ENCODE measurements at regions not wholly inside any gene's neighbourhood (a gene's known extent, or its start where the extent isn't known, plus 50 kb on each side); places are given as distances from the start of the nearest gene placed in this dataset.

DNA sequence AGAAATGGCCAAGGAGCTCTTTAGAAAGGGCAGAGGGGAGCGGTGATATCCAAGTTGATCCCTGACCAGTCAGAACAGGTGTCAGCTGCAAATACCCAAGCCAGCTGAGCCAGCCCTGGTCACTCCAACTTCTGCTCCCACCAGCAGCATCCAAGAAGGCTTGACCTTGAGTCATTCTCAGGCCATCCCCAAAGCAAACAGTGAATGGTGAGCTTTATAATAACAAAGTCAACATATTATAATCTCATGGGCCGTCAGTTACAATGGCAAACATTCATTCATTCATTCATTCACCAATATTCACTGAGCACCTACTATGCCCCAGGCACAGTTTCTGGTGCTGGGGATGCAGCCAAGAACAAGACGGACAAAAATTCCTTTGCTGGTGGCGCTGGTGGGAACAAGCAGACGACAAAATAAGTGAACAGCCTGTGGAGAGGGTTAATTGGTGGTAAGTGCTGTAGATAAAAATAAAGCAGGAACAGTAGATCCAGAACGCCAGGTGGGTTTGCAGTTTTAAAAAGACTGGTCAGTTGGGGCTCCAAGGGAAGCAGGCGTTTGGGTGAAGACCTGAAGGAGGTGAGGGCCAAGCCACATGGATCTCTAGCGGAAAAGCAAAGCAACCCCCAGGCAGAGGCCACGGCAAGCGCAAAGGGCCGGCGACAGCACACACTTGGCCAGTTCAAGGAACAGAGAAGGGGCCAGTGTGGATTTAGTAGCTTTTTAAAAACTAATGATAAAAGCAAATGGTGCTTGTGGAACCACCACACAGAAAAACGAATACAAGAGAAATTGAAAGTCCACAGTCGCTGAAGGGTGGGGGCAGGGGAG lies 131.8 kb upstream of the PTPN1 start:
- no peak overlapping the region for H3K4me3 ChIP-seq (ENCODE audit: low read depth, poor library complexity, severe bottlenecking)
- intact Hi-C loops (cut with DNase I; ENCODE audit: low total_unique reads) = no loop called here
- TF ChIP-seq, protein P1, sequence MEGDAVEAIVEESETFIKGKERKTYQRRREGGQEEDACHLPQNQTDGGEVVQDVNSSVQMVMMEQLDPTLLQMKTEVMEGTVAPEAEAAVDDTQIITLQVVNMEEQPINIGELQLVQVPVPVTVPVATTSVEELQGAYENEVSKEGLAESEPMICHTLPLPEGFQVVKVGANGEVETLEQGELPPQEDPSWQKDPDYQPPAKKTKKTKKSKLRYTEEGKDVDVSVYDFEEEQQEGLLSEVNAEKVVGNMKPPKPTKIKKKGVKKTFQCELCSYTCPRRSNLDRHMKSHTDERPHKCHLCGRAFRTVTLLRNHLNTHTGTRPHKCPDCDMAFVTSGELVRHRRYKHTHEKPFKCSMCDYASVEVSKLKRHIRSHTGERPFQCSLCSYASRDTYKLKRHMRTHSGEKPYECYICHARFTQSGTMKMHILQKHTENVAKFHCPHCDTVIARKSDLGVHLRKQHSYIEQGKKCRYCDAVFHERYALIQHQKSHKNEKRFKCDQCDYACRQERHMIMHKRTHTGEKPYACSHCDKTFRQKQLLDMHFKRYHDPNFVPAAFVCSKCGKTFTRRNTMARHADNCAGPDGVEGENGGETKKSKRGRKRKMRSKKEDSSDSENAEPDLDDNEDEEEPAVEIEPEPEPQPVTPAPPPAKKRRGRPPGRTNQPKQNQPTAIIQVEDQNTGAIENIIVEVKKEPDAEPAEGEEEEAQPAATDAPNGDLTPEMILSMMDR (IDR thresholded peaks at IDR 0.05) = no peak
- no peak for TF ChIP-seq POLR2A (IDR thresholded peaks at IDR 0.05)
- 81 to 84% methylated on average over 14 of the region's 14 CpGs for WGBS, 2 donors
- no peak for DNase-seq (ENCODE audit: low spot score in 2 of 2)

DNA sequence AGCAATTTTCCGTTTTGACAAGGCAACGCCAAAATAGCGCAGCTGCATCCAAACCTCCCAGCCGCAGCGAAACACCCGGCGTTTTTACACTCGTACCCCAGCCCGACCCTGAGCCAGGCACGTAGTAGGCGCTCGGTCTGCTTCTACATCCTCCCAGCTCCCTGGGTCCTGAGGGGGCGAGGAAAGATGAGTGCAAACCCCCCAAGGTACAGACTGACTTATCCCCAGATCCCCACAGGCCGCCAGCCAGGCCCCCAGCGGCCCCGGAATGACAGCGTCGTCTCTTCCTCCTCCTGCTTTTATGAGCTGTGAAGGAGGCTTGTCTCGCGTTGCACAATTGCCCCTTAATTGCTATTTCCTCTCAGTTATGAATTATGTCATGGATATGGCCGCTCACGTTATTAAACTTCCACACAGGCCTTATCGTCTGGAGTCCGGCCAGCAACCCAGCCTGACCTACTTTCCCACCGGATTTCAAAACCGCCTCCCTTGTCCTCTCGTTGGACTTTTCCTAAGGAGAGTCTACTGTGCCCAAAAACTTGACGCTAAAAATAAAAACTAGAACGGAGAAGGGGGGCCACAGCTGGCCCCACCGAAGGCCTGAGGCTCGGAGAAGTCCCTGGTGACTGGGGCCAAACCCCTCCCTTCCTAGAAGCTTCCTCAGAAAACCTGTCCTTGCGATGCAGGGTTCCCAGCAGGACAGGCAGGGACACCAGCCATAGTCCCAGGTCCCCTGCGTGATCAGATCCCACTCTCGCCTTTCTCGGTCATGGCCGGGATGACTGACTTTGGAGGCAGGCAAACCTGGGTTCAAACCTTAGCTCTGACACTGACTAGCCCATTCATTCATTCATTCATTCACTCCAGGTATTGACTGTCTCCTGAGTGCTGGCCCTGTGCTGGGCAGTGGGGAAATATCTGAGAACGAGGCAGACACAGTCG lies 130.9 kb upstream of the PTPN1 start:
- intact Hi-C loops (cut with DNase I; ENCODE audit: low total_unique reads) = no loop called here
- peak; percentile 92 to 98 for DNase-seq (ENCODE audit: low spot score in 2 of 2)
- no peak for TF ChIP-seq POLR2A (IDR thresholded peaks at IDR 0.05)
- TF ChIP-seq, protein P1 (IDR thresholded peaks at IDR 0.05) = no peak
- no peak overlapping the region for H3K4me3 ChIP-seq (ENCODE audit: low read depth, poor library complexity, severe bottlenecking)
- whole genome bisulfite sequencing, 2 donors = 36 to 39% methylated on average over 38 of the region's 38 CpGs

- TF ChIP-seq POLR2A (IDR thresholded peaks at IDR 0.05) = no peak
- TF ChIP-seq, protein P1 (IDR thresholded peaks at IDR 0.05) = no peak
- intact Hi-C loops (cut with DNase I; ENCODE audit: low total_unique reads) = no loop called here
- 89 to 91% methylated on average over 16 of the region's 16 CpGs for WGBS, 2 donors
- no peak overlapping the region for H3K4me3 ChIP-seq (ENCODE audit: low read depth, poor library complexity, severe bottlenecking)
- no peak for DNase-seq (ENCODE audit: low spot score in 2 of 2)
These were observed 130.0 kb upstream of the PTPN1 start for GRCh38 chr20:50379991-50380696.

GRCh38 chr20:50380697-50381040 lies 129.5 kb upstream of the PTPN1 start:
- intact Hi-C loops (cut with DNase I; ENCODE audit: low total_unique reads) = no loop called here
- no peak for DNase-seq (ENCODE audit: low spot score in 2 of 2)
- TF ChIP-seq, protein P1 (IDR thresholded peaks at IDR 0.05) = no peak
- no peak for TF ChIP-seq POLR2A (IDR thresholded peaks at IDR 0.05)
- H3K4me3 ChIP-seq (ENCODE audit: low read depth, poor library complexity, severe bottlenecking) = no peak overlapping the region
- 58 to 80% methylated on average over 5 of the region's 5 CpGs for WGBS, 2 donors

DNA sequence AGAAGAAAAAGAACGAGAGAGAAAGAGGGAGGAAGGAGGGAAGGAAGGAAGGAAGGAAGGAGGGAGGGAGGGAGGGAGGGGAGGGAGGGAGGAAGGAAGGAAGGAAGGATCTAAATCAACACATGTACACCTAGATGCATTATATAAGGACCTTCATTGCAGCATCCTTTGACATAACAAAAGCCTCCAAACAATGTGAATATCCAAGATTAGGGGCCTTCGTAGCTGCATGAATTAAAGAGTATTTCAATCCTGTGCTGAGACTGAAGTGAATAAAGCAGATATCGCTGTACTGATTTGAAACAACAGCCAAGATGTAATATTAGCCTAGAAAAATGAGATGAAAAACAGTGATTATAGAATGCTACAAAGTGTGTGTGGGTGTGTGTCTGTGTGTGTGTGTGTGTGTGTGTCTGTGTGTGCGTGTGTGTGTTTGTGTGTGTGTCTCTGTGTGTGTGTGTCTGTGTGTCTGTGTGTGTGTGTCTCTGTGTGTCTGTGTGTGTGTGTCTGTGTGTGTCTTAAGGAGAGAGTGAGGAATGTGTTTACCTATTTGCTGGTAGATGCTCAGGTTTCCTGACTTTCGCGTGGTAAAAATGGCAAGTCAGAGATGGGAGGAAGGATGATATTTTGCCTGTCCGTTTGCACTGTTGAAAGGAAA lies 129.0 kb upstream of the PTPN1 start:
- intact Hi-C loops (cut with DNase I; ENCODE audit: low total_unique reads) = no loop called here
- DNase-seq (ENCODE audit: low spot score in 2 of 2) = no peak
- no peak overlapping the region for H3K4me3 ChIP-seq (ENCODE audit: low read depth, poor library complexity, severe bottlenecking)
- 65 to 74% methylated on average over 7 of the region's 7 CpGs for WGBS, 2 donors
- TF ChIP-seq, protein P1 (IDR thresholded peaks at IDR 0.05) = no peak
- TF ChIP-seq POLR2A (IDR thresholded peaks at IDR 0.05) = no peak

Measured in lower leg skin (tissue), 4 donors.